Suprapubic skin (tissue), 4 donors: ENCODE measurements at regions not wholly inside any gene's neighbourhood (a gene's known extent, or its start where the extent isn't known, plus 50 kb on each side); places are given as distances from the start of the nearest gene placed in this dataset.

Experiments
- DNase-seq, 2 donors: peaks; one replicate each; pipeline ENCODE4 v3.0.0-alpha.2; 2019; ENCODE audit warnings: low spot score in 2 of 2
- H3K27ac ChIP-seq: fragments of 200-600 bp; sonication (generic); one replicate; pipeline ENCODE4 v1.5.1; 2019
- H3K27me3 ChIP-seq: fragments of 200-600 bp; sonication (generic); one replicate; pipeline ENCODE4 v1.5.1; 2019
- H3K36me3 ChIP-seq: fragments of 200-600 bp; sonication (generic); one replicate; pipeline ENCODE4 v1.5.1; 2019
- H3K4me1 ChIP-seq: fragments of 200-600 bp; sonication (generic); one replicate; pipeline ENCODE4 v1.5.1; 2019
- H3K4me3 ChIP-seq: fragments of 200-600 bp; sonication (generic); one replicate; pipeline ENCODE4 v1.5.1; 2019; ENCODE audit warnings: mild to moderate bottlenecking
- H3K9me3 ChIP-seq: fragments of 200-600 bp; sonication (generic); one replicate; pipeline ENCODE4 v1.5.1; 2019
- CTCF ChIP-seq, 2 donors: fragments of 200-600 bp in 1 of 2; fragments of 450-650 bp in 1 of 2; sonication (generic) in 1 of 2; IDR thresholded peaks; one replicate each; pipeline ENCODE4 v1.5.1; 2016 to 2019; ENCODE audit warnings: antibody characterized with exemption in 2 of 2, mild to moderate bottlenecking in 1 of 2, moderate library complexity in 1 of 2
- EP300 ChIP-seq: sonication (generic); formaldehyde crosslinking; IDR thresholded peaks from one replicate; pipeline ENCODE4 v1.6.1; 2017; ENCODE audit warnings: antibody characterized with exemption
- POLR2A ChIP-seq, 2 donors: fragments of 450-650 bp; IDR thresholded peaks; one replicate each; pipeline ENCODE4 v1.6.1; 2017; ENCODE audit warnings: antibody characterized with exemption in 2 of 2, mild to moderate bottlenecking in 2 of 2, moderate library complexity in 2 of 2
- POLR2AphosphoS5 ChIP-seq, 3 donors: sonication (generic); formaldehyde crosslinking; IDR thresholded peaks; one replicate each; pipeline ENCODE4 v1.6.1; 2017; ENCODE audit warnings: antibody characterized with exemption in 3 of 3
- WGBS: methylation state at CpG from one replicate; pipeline ENCODE4 v1.1.5; 2018; 5-methylcytosine and 5-hydroxymethylcytosine counted together

- 94% methylated on average over 7 of the region's 7 CpGs for WGBS
- H3K27me3 ChIP-seq = no peaks in the 10 kb centered on the region
- peak in 1 of 2 donors; percentile 12 for DNase-seq
- H3K4me3 ChIP-seq = no peak overlapping the region
- no peak overlapping the region for H3K27ac ChIP-seq
- H3K4me1 ChIP-seq = no peaks in the 10 kb centered on the region
- no peaks in the 10 kb centered on the region for H3K9me3 ChIP-seq
- H3K36me3 ChIP-seq = no peaks in the 10 kb centered on the region
- no peak for TF ChIP-seq EP300
- TF ChIP-seq POLR2A (IDR thresholded peaks at IDR 0.05) = no peak
- no peak for TF ChIP-seq CTCF (IDR thresholded peaks at IDR 0.05)
- no peak for TF ChIP-seq POLR2AphosphoS5 (IDR thresholded peaks at IDR 0.05)
Observed at GRCh38 chr20:58088105-58088504, 140.3 kb downstream of the ANKRD60 start.

GRCh38 chr20:58087562-58087858 is 140.9 kb downstream of the ANKRD60 start:
- no peaks in the 10 kb centered on the region for H3K36me3 ChIP-seq
- no peaks in the 10 kb centered on the region for H3K27me3 ChIP-seq
- H3K27ac ChIP-seq = no peak overlapping the region
- 68% methylated on average over 3 of the region's 4 CpGs for whole genome bisulfite sequencing
- TF ChIP-seq CTCF (IDR thresholded peaks at IDR 0.05) = no peak
- TF ChIP-seq POLR2A (IDR thresholded peaks at IDR 0.05) = no peak
- TF ChIP-seq EP300 = no peak
- no peak for TF ChIP-seq POLR2AphosphoS5 (IDR thresholded peaks at IDR 0.05)
- H3K4me3 ChIP-seq = no peak overlapping the region
- H3K4me1 ChIP-seq = no peaks in the 10 kb centered on the region
- DNase-seq = peak in 1 of 2 donors; percentile 26
- no peaks in the 10 kb centered on the region for H3K9me3 ChIP-seq

- TF ChIP-seq POLR2AphosphoS5 (IDR thresholded peaks at IDR 0.05) (no peak), POLR2A (IDR thresholded peaks at IDR 0.05) (no peak), EP300 (no peak), CTCF (IDR thresholded peaks at IDR 0.05) (peak; percentile 61 to 76)
- 81% methylated on average over 13 of the region's 13 CpGs for WGBS
- Histone ChIP-seq H3K27ac (no peak overlapping the region), H3K27me3 (no peaks in the 10 kb centered on the region), H3K9me3 (no peaks in the 10 kb centered on the region), H3K4me3 (no peak overlapping the region), H3K4me1 (no peaks in the 10 kb centered on the region), H3K36me3 (no peaks in the 10 kb centered on the region)
- peak in 1 of 2 donors; percentile 75 for DNase-seq
Observed at GRCh38 chr20:58086763-58087561, 141.5 kb downstream of the ANKRD60 start.

GRCh38 chr20:58084966-58085365 is 143.5 kb downstream of the ANKRD60 start:
- Histone ChIP-seq H3K9me3 (no peaks in the 10 kb centered on the region), H3K27me3 (no peaks in the 10 kb centered on the region), H3K4me3 (no peak overlapping the region), H3K36me3 (no peaks in the 10 kb centered on the region), H3K27ac (no peak overlapping the region), H3K4me1 (no peaks in the 10 kb centered on the region)
- WGBS = 78% methylated on average over 6 of the region's 6 CpGs
- DNase-seq = no peak
- TF ChIP-seq CTCF (IDR thresholded peaks at IDR 0.05) (no peak), POLR2AphosphoS5 (IDR thresholded peaks at IDR 0.05) (no peak), POLR2A (IDR thresholded peaks at IDR 0.05) (no peak), EP300 (no peak)

GRCh38 chr20:58084566-58084965 is 143.9 kb downstream of the ANKRD60 start:
- Histone ChIP-seq H3K27ac (no peak overlapping the region), H3K9me3 (no peaks in the 10 kb centered on the region), H3K27me3 (no peaks in the 10 kb centered on the region), H3K4me3 (no peak overlapping the region), H3K36me3 (no peaks in the 10 kb centered on the region), H3K4me1 (no peaks in the 10 kb centered on the region)
- no peak for TF ChIP-seq POLR2AphosphoS5 (IDR thresholded peaks at IDR 0.05)
- no peak for TF ChIP-seq EP300
- TF ChIP-seq POLR2A (IDR thresholded peaks at IDR 0.05) = no peak
- no peak for TF ChIP-seq CTCF (IDR thresholded peaks at IDR 0.05)
- DNase-seq = no peak
- 90% methylated on average over 7 of the region's 7 CpGs for WGBS
